ENCODE measurements at regions not wholly inside any gene's neighbourhood (a gene's known extent, or its start where the extent isn't known, plus 50 kb on each side); places are given as distances from the start of the nearest gene placed in this dataset.
"Not testable (repeated sequence)": the region's sequence is repeated elsewhere in the genome, so short reads cannot be mapped to it uniquely, and the experiment has no call there.

DNA sequence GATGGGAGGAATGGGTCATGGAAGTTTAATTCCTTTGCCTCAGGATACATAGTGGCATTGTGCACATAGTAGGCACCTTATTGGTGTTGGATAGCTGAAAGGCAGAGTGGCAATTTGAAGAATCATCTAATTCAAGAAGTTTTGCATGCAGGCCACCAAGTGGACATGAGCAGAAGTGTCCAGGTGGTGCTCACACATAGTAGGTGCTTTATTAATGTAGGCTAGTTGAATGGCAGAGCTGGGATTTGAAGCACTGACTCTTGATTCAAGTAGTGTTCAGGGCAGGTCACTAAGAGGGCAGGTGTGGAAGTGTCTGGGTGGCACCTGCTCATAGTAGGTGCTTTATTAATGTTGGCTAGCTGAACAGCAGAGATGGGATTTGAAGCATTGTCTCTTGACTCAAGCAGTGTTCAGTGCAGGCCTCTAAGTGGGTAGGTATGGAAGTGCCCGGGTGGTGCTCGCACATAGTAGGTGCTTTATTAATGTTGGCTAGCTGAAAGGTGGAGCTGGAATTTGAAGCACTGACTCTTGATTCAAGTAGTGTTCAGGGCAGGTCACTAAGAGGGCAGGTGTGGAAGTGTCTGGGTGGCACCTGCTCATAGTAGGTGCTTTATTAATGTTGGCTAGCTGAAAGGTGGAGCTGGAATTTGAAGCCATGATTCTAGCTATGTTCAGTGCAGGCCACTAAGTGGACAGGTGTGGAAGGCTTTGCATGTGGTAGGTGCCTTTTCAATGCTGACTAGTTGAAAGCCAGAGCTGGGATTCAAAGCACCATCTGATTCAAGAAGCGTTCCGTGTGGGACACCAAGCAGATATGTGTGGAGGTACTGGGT is 58.3 kb upstream of the SORCS2 start:
- not testable (repeated sequence) for H3K27me3 ChIP-seq (replicated peaks; ENCODE audit: control insufficient read depth, insufficient read depth, low read length); H3K9me3 ChIP-seq (ENCODE audit: control insufficient read depth, low read length); H3K9ac ChIP-seq (ENCODE audit: low read length); H3K36me3 ChIP-seq (ENCODE audit: control insufficient read depth, insufficient read depth, low read length, severe bottlenecking); H3K4me3 ChIP-seq (ENCODE audit: low read length); DNase-seq (ENCODE audit: low read depth)
- H3K4me1 ChIP-seq (ENCODE audit: control insufficient read depth, insufficient read depth, low read length): peaks cover 17% of the 10 kb centered on the region

DNA sequence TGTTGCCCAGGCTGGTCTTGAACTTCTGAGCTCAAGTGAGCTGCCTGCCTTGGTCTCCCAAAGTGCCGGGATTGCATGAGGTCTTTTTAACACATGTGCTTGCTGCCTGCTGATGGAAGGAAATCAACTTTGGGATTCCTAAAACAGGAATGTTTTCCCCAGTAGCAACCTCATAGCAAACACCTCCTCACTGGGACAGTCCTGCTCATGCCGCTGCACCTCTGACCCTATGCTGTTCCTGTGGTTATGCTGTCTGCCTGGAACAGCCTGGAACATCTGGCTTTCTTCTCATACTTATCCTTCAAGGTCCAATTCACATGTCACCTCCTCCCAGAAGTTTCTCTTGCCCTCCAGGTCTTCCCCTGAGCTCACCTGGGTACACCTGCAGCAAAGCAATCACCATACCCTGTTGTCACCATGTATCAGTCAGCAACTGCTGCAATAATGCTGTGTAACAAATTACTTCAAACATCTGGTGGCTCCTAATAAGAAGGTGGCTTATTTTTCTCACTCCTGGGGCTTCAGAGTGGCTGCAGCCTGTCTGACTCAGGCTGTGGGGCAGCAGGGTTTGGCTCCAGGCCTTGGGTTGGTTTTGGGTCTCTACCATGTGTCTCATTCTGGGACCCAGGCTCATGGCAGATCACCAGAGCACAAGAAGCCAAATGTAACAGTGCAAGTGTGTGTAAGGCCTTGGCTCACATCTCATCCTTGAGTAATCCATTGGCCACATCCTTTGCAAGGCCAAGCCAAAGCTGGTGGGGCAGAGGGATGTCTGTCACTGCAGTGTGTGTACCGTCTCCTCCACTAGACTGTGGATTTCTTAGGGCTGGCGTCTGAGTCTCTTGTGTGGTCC is 59.4 kb upstream of the SORCS2 start:
- DNase-seq (ENCODE audit: low read depth): no peak
- no peaks in the 10 kb centered on the region for H3K36me3 ChIP-seq (ENCODE audit: control insufficient read depth, insufficient read depth, low read length, severe bottlenecking)
- no peak overlapping the region for H3K4me3 ChIP-seq (ENCODE audit: low read length)
- H3K27me3 ChIP-seq (replicated peaks; ENCODE audit: control insufficient read depth, insufficient read depth, low read length): no peaks in the 10 kb centered on the region
- peaks cover 17% of the 10 kb centered on the region for H3K4me1 ChIP-seq (ENCODE audit: control insufficient read depth, insufficient read depth, low read length)
- no peak overlapping the region for H3K9ac ChIP-seq (ENCODE audit: low read length)
- peaks cover 5% of the 10 kb centered on the region for H3K9me3 ChIP-seq (ENCODE audit: control insufficient read depth, low read length)

DNA sequence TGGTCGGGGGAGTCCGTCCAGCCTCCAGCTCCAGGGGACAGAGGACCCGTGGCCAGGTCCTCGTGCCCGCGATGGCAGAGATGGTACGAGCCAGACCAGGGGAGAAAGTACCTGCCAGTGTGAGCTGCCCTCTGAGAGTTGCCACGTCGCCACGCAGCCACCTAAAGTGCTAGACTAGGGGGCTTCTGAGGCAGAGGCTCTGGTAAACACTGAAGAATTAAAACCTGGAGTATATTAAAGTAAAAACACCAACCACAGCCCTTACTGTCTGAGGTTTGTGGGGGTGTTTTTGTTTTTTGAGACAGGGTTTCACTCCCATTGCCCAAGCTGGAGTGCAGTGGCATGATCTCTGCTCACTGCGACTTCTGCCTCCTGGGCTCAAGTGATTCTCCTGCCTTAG is 60.1 kb upstream of the SORCS2 start:
- no peak overlapping the region for H3K4me3 ChIP-seq (ENCODE audit: low read length)
- H3K4me1 ChIP-seq (ENCODE audit: control insufficient read depth, insufficient read depth, low read length): peaks cover 17% of the 10 kb centered on the region
- DNase-seq (ENCODE audit: low read depth): no peak
- peaks cover 5% of the 10 kb centered on the region for H3K9me3 ChIP-seq (ENCODE audit: control insufficient read depth, low read length)
- H3K36me3 ChIP-seq (ENCODE audit: control insufficient read depth, insufficient read depth, low read length, severe bottlenecking): no peaks in the 10 kb centered on the region
- no peaks in the 10 kb centered on the region for H3K27me3 ChIP-seq (replicated peaks; ENCODE audit: control insufficient read depth, insufficient read depth, low read length)
- H3K9ac ChIP-seq (ENCODE audit: low read length): no peak overlapping the region

DNA sequence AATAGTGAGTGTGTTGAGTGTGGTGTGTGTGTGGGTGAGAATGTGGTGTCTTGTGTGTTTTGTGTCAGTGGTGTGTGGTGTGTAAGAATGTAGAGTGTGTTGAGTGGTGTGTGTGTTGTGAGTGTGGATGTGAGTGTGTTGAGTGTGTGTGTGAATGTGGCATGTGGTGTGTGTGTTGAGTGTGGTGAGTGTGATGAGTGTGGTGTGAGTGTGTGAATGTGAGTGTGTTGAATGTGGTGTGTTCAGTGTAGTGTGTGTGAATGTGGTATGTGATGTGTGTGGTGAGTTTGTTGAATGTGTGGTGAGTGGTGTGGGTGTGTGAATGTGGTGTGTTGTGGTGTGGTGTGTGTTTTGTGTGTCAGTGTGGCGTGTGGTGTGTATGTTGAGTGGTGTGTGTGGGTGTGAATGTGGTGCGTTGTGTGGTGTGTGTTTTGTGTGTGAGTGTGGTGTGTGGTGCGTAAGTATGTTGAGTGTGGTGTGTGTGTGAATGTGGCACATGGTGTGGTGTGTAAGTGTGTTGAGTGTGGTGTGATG is 60.8 kb upstream of the SORCS2 start:
- Histone ChIP-seq H3K4me3 (ENCODE audit: low read length) (no peak overlapping the region), H3K9me3 (ENCODE audit: control insufficient read depth, low read length) (peaks cover 5% of the 10 kb centered on the region), H3K9ac (ENCODE audit: low read length) (no peak overlapping the region), H3K27me3 (replicated peaks; ENCODE audit: control insufficient read depth, insufficient read depth, low read length) (no peaks in the 10 kb centered on the region), H3K4me1 (ENCODE audit: control insufficient read depth, insufficient read depth, low read length) (peaks cover 17% of the 10 kb centered on the region), H3K36me3 (ENCODE audit: control insufficient read depth, insufficient read depth, low read length, severe bottlenecking) (no peaks in the 10 kb centered on the region)
- no peak for DNase-seq (ENCODE audit: low read depth)

DNA sequence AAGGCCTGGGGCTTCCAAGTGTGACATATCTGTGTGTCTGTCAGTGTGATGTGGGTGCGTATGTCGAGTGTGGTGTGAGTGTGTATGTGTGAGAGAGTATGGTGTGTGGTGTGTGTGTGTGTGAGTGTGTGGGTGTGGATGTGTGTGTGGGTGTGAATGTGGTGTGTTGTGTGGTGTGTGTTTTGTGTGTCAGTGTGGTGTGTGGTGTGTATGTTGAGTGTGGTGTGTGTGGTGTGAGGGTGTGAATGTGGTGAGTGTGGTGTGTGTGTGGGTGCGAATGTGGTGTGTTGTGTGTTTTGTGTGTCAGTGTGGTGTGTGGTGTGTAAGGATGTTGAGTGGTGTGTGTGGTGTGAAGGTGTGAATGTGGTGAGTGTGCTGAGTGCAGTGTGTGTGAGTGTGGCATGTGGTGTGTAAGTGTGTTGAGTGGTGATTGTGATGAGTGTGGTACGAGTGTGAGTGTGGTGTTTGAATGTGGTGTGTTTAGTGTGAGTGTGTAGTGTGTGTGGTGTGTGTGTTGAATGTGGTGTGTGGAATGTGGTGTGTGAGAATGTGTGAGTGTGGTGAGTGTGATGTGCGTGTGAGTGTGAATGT is 61.6 kb upstream of the SORCS2 start:
- Histone ChIP-seq H3K4me1 (ENCODE audit: control insufficient read depth, insufficient read depth, low read length) (peaks cover 20% of the 10 kb centered on the region), H3K27me3 (replicated peaks; ENCODE audit: control insufficient read depth, insufficient read depth, low read length) (no peaks in the 10 kb centered on the region), H3K4me3 (ENCODE audit: low read length) (no peak overlapping the region), H3K9ac (ENCODE audit: low read length) (no peak overlapping the region), H3K36me3 (ENCODE audit: control insufficient read depth, insufficient read depth, low read length, severe bottlenecking) (no peaks in the 10 kb centered on the region), H3K9me3 (ENCODE audit: control insufficient read depth, low read length) (peaks cover 5% of the 10 kb centered on the region)
- no peak for DNase-seq (ENCODE audit: low read depth)

DNA sequence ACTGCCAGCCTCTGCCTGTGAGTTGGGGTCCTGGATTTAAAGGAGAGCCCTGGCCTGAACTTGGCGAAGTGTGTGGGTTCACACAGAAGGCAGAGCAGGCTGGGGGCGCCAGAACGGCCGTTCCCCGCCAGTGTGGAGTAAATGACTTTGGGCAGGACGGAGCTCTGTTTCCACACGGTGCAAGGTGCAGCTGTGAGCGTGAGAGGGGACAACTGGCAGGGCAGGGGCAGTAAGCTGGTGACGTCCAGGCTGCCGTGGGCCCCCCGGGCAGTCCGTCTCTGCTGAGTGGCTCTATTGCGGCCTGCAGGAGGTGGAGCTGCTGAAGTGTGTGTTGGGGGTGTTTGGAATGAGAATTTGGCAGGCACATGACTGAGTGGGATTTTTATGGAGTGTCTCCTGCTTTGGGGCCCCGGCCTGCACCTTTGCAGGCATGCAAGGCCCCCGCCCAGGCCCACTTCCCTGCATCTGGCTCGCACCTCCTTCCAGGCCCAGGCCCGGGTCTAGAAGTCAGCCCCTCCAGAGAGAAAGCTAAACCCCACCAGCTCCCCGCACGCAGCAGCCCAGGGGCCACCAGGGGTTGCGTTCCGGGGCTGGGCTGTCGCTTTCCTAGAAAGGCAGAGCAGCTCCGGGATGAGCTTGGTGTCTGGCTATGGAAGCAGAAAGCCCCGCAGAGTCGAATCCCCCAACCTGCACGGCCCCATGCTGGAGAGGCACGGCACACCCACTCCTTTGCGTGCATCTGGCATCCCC is 62.2 kb upstream of the GRPEL1 start:
- Histone ChIP-seq H3K36me3 (ENCODE audit: control insufficient read depth, insufficient read depth, low read length, severe bottlenecking) (no peaks in the 10 kb centered on the region), H3K27me3 (replicated peaks; ENCODE audit: control insufficient read depth, insufficient read depth, low read length) (no peaks in the 10 kb centered on the region), H3K9ac (ENCODE audit: low read length) (no peak overlapping the region), H3K4me3 (ENCODE audit: low read length) (no peak overlapping the region), H3K9me3 (ENCODE audit: control insufficient read depth, low read length) (peaks cover 5% of the 10 kb centered on the region), H3K4me1 (ENCODE audit: control insufficient read depth, insufficient read depth, low read length) (peaks cover 20% of the 10 kb centered on the region)
- no peak for DNase-seq (ENCODE audit: low read depth)

DNA sequence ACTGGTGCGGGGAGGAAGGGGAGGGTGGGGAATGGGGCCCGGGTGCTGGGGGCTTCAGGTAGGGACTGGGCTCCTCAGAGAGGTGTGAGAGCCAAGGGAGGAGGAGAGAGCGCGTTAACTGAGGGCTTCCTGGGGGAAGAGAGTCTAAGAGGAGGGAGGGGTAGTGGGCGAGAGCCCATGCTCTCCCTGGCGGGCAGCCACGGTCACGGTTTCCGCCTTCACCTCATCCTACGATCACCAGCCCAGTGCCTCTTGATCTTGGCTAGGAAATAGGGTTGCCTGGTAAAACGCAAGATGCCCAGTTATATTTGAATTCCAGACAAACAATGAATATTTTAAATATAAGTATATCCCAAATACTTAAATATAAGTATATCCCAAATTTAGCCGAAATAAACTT is 60.8 kb upstream of the GRPEL1 start:
- H3K4me1 ChIP-seq (ENCODE audit: control insufficient read depth, insufficient read depth, low read length): peaks cover 19% of the 10 kb centered on the region
- no peak overlapping the region for H3K4me3 ChIP-seq (ENCODE audit: low read length)
- H3K36me3 ChIP-seq (ENCODE audit: control insufficient read depth, insufficient read depth, low read length, severe bottlenecking): no peaks in the 10 kb centered on the region
- peaks cover 5% of the 10 kb centered on the region for H3K9me3 ChIP-seq (ENCODE audit: control insufficient read depth, low read length)
- no peak overlapping the region for H3K9ac ChIP-seq (ENCODE audit: low read length)
- H3K27me3 ChIP-seq (replicated peaks; ENCODE audit: control insufficient read depth, insufficient read depth, low read length): no peaks in the 10 kb centered on the region
- DNase-seq (ENCODE audit: low read depth): no peak

DNA sequence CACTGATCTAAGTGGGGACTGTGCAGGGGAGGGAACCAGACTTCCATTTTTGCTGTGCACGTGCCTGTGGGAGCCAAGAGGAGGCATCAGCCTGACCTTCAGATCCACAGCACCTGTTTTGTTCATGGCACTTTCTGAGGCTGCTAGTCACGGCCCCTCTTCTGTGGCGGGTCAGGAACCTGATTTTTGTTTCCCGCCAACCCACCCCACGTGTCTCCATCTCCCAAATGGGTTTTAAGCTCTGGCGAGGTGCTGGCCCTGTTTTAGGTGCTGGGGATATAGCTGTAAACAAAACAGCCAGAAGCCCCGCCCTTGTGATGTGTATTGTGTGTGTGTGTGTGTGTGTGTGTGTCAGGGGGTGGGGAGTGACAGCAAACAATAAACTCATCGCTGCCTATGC is 60.4 kb upstream of the GRPEL1 start:
- no peak overlapping the region for H3K9ac ChIP-seq (ENCODE audit: low read length)
- DNase-seq (ENCODE audit: low read depth): no peak
- H3K4me1 ChIP-seq (ENCODE audit: control insufficient read depth, insufficient read depth, low read length): peaks cover 15% of the 10 kb centered on the region
- H3K9me3 ChIP-seq (ENCODE audit: control insufficient read depth, low read length): peaks cover 5% of the 10 kb centered on the region
- no peak overlapping the region for H3K4me3 ChIP-seq (ENCODE audit: low read length)
- no peaks in the 10 kb centered on the region for H3K27me3 ChIP-seq (replicated peaks; ENCODE audit: control insufficient read depth, insufficient read depth, low read length)
- H3K36me3 ChIP-seq (ENCODE audit: control insufficient read depth, insufficient read depth, low read length, severe bottlenecking): no peaks in the 10 kb centered on the region

DNA sequence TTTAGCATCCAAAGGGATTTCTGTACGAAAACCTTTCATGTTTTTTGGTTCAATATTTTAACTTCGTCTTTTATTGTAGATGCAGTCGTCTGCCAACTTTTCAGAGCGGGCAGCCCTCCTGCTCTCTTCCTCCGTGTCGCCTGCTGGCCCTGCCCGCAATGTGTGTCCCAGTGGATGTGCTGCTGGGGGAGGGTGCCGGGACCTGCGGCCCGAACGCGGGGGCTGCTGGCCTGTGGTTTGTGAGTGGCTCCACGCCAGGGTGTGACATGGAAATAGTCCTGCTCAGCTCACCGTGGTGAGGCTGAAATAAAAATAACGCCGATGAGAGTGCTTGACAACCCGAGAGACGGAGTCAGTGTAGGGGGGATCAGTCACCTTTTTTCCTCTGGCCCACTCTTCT is 59.7 kb upstream of the GRPEL1 start:
- Histone ChIP-seq H3K4me3 (ENCODE audit: low read length) (no peak overlapping the region), H3K4me1 (ENCODE audit: control insufficient read depth, insufficient read depth, low read length) (peaks cover 15% of the 10 kb centered on the region)
- no peak for DNase-seq (ENCODE audit: low read depth)

DNA sequence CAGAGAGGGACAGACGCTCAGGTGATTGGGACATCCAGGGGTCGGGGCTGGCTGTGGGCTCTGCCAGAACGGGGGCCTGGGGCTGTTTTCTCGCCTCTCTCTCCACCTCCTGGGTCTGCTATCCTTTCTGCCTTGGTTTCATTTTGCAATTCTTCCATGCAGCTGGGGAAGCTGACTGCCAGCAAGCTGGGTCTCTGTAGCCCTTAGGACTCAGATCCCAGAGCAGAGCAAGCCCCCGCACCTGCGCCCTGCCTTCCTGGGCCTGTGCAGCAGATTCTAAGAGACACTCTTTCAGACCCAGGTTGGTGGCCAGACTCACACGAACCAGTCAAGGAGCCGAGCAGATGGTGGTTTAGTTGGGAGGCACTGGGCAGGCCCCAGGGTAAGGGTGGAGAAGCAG is 59.1 kb upstream of the GRPEL1 start:
- no peak for DNase-seq (ENCODE audit: low read depth)
- no peak overlapping the region for H3K4me3 ChIP-seq (ENCODE audit: low read length)
- H3K36me3 ChIP-seq (ENCODE audit: control insufficient read depth, insufficient read depth, low read length, severe bottlenecking): no peaks in the 10 kb centered on the region
- H3K9ac ChIP-seq (ENCODE audit: low read length): no peak overlapping the region
- H3K4me1 ChIP-seq (ENCODE audit: control insufficient read depth, insufficient read depth, low read length): peaks cover 15% of the 10 kb centered on the region
- H3K27me3 ChIP-seq (replicated peaks; ENCODE audit: control insufficient read depth, insufficient read depth, low read length): no peaks in the 10 kb centered on the region
- no peaks in the 10 kb centered on the region for H3K9me3 ChIP-seq (ENCODE audit: control insufficient read depth, low read length)

More for the DNA sequence above, 59.7 kb upstream of the GRPEL1 start:
- Histone ChIP-seq H3K27me3 (replicated peaks; ENCODE audit: control insufficient read depth, insufficient read depth, low read length) (no peaks in the 10 kb centered on the region), H3K9me3 (ENCODE audit: control insufficient read depth, low read length) (no peaks in the 10 kb centered on the region), H3K9ac (ENCODE audit: low read length) (no peak overlapping the region), H3K36me3 (ENCODE audit: control insufficient read depth, insufficient read depth, low read length, severe bottlenecking) (no peaks in the 10 kb centered on the region)
